Stomach (tissue), 8 donors: ENCODE measurements at regions not wholly inside any gene's neighbourhood (a gene's known extent, or its start where the extent isn't known, plus 50 kb on each side); places are given as distances from the start of the nearest gene placed in this dataset.

Experiments used
- DNase-seq, 2 donors: peaks; one replicate each; pipeline versions ENCODE4 v3.0.0 to v3.0.0-alpha.2; 2013 to 2019
- H3K27ac ChIP-seq, 5 donors: fragments of 200-600 bp in 4 of 5; sonication (generic) in 4 of 5; one replicate each; pipeline ENCODE4 v1.5.1; 2013 to 2019; ENCODE audit warnings: mild to moderate bottlenecking in 1 of 5, moderate library complexity in 1 of 5
- H3K27me3 ChIP-seq, 3 donors: fragments of 200-600 bp; sonication (generic); one replicate each; pipeline ENCODE4 v1.5.1; 2017 to 2019; ENCODE audit warnings: mixed run types in 1 of 3
- H3K36me3 ChIP-seq, 4 donors: fragments of 200-600 bp; sonication (generic); 1 replicate in 3 of 4; 2 replicates in 1 of 4; pipeline ENCODE4 v1.5.1; 2016 to 2019
- H3K4me1 ChIP-seq, 4 donors: fragments of 200-600 bp; sonication (generic); one replicate each; pipeline ENCODE4 v1.5.1; 2016 to 2019
- H3K4me3 ChIP-seq, 4 donors: fragments of 200-600 bp; sonication (generic) in 3 of 4; one replicate each; pipeline ENCODE4 v1.5.1; 2016 to 2019; ENCODE audit warnings: mild to moderate bottlenecking in 1 of 4
- H3K9me3 ChIP-seq, 4 donors: fragments of 200-600 bp; sonication (generic); one replicate each; pipeline ENCODE4 v1.5.1; 2016 to 2019
- CTCF ChIP-seq, 7 experiments: fragments of 450-650 bp in 4 of 7; fragments of 200-600 bp in 3 of 7; sonication (generic) in 3 of 7; IDR thresholded peaks; one replicate each; pipeline ENCODE4 v1.5.1; 2016 to 2019; ENCODE audit warnings: antibody characterized with exemption in 7 of 7, control low read depth in 2 of 7, mild to moderate bottlenecking in 1 of 7
- EP300 ChIP-seq: sonication (generic); formaldehyde crosslinking; IDR thresholded peaks from one replicate; pipeline ENCODE4 v1.6.1; 2017; ENCODE audit warnings: antibody characterized with exemption
- POLR2A ChIP-seq, 4 donors: fragments of 450-650 bp; IDR thresholded peaks; one replicate each; pipeline ENCODE4 v1.6.1; 2016; ENCODE audit warnings: antibody characterized with exemption in 4 of 4, control low read depth in 2 of 4, mild to moderate bottlenecking in 1 of 4, moderate library complexity in 1 of 4
- POLR2AphosphoS5 ChIP-seq, 3 donors: sonication (generic); formaldehyde crosslinking; IDR thresholded peaks; one replicate each; pipeline ENCODE4 v1.6.1; 2016; ENCODE audit warnings: antibody characterized with exemption in 3 of 3
- WGBS, 5 donors: extraction: QIAGEN DNeasy Blood & Tissue Kit in 3 of 5; methylation state at CpG; one replicate each; pipeline versions ENCODE4 v1.1.5 to v1.1.7; 2013 to 2018; 5-methylcytosine and 5-hydroxymethylcytosine counted together
- intact Hi-C: fragments of 100-400 bp; cut with DNase I; formaldehyde crosslinking; loops from one replicate; pipeline ENCODE4 v1.15.1; 2023; ENCODE audit warnings: low total_unique reads
- donor health status: healthy with polysubstance abuse.
- donor health status: Bipolar disorder and iron deficiency.
- donor health status: healthy.

- TF ChIP-seq POLR2AphosphoS5 (IDR thresholded peaks at IDR 0.05) (no peak), POLR2A (IDR thresholded peaks at IDR 0.05) (no peak), EP300 (no peak), CTCF (IDR thresholded peaks at IDR 0.05) (no peak)
- Histone ChIP-seq H3K9me3 (no peaks in the 10 kb centered on the region), H3K4me3 (no peak overlapping the region), H3K4me1 (no peaks in the 10 kb centered on the region), H3K27me3 (no peaks in the 10 kb centered on the region), H3K27ac (no peak overlapping the region), H3K36me3 (no peaks in the 10 kb centered on the region)
- DNase-seq: no peak
- WGBS, 5 donors: 50 to 57% (median 54%) methylated on average over 6 of the region's 6 CpGs
- intact Hi-C loops: no loop called here
Observed at GRCh38 chr6:98014442-98015201, 731.6 kb upstream of the MMS22L start.

GRCh38 chr6:98016565-98016964 is 733.5 kb upstream of the MMS22L start:
- Histone ChIP-seq H3K4me1 (no peaks in the 10 kb centered on the region), H3K4me3 (no peak overlapping the region), H3K36me3 (no peaks in the 10 kb centered on the region), H3K27ac (no peak overlapping the region), H3K27me3 (no peaks in the 10 kb centered on the region), H3K9me3 (no peaks in the 10 kb centered on the region)
- TF ChIP-seq POLR2A (IDR thresholded peaks at IDR 0.05) (no peak), CTCF (IDR thresholded peaks at IDR 0.05) (no peak), EP300 (no peak)
- WGBS, 5 donors: 25 to 58% (median 46%) methylated on average over 4 of the region's 4 CpGs
- no peak for DNase-seq
- intact Hi-C loops: no loop called here

GRCh38 chr6:98020222-98020621 is 737.2 kb upstream of the MMS22L start:
- no peak for DNase-seq
- no peaks in the 10 kb centered on the region for H3K36me3 ChIP-seq
- H3K9me3 ChIP-seq: no peaks in the 10 kb centered on the region
- H3K27me3 ChIP-seq: no peaks in the 10 kb centered on the region
- no peak overlapping the region for H3K27ac ChIP-seq
- intact Hi-C loops: no loop called here
- H3K4me1 ChIP-seq: no peaks in the 10 kb centered on the region
- H3K4me3 ChIP-seq: no peak overlapping the region
- TF ChIP-seq EP300: no peak
- TF ChIP-seq POLR2A (IDR thresholded peaks at IDR 0.05): no peak
- no peak for TF ChIP-seq CTCF (IDR thresholded peaks at IDR 0.05)
- TF ChIP-seq POLR2AphosphoS5 (IDR thresholded peaks at IDR 0.05): no peak
- WGBS, 5 donors: 41 to 59% (median 51%) methylated on average over 2 of the region's 2 CpGs

GRCh38 chr6:98024359-98024758 is 741.3 kb upstream of the MMS22L start:
- H3K36me3 ChIP-seq: no peaks in the 10 kb centered on the region
- WGBS, 5 donors: 72 to 83% (median 75%) methylated on average over 2 of the region's 2 CpGs
- intact Hi-C loops: no loop called here
- no peaks in the 10 kb centered on the region for H3K9me3 ChIP-seq
- TF ChIP-seq POLR2A (IDR thresholded peaks at IDR 0.05): no peak
- TF ChIP-seq CTCF (IDR thresholded peaks at IDR 0.05): no peak
- TF ChIP-seq EP300: no peak
- TF ChIP-seq POLR2AphosphoS5 (IDR thresholded peaks at IDR 0.05): no peak
- no peaks in the 10 kb centered on the region for H3K27me3 ChIP-seq
- H3K27ac ChIP-seq: no peak overlapping the region
- H3K4me3 ChIP-seq: no peak overlapping the region
- no peaks in the 10 kb centered on the region for H3K4me1 ChIP-seq
- DNase-seq: no peak
